UCSD-AML1 (cell line): ENCODE measurements at regions not wholly inside any gene's neighbourhood (a gene's known extent, or its start where the extent isn't known, plus 50 kb on each side); places are given as distances from the start of the nearest gene placed in this dataset.
"Not testable (repeated sequence)": the region's sequence is repeated elsewhere in the genome, so short reads cannot be mapped to it uniquely, and the experiment has no call there.

Experiments used
- DNase-seq: peaks from one replicate; lab custom pipeline; 2025; ENCODE audit not compliant: unreplicated experiment; lab: John Stamatoyannopoulos, UW

DNA sequence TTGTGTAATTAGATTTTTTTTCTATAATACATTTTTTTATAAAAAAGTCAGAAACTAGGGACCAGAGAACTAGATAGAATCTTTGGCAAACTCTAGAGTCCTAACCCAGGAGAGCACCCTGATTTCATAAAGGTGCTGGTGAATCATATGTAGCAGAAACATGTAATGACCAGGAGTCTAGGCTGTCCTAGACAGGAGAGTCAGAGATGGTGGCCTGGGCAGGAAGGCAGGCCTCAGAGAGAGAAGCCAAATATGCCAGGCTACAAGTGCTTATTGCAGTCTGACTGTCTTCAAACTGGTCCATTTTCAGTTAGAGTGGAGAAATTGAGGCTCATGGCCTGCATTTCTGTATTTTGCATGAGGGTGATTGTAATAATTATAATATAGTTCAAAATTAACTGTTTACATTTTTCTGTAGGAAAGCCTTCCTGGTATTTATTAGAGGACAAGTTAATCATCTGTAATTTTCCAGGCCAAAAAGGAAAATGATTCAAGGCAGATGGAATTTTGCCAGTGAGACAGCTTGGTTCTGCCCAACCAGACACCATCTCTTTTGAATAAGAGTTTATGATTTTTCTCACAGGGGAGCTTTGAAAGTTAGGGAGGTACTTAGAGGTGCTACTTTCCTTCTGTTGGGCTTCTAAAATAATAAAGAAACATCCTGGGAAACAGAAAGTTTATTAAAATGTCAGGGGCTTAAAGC, 129.8 kb downstream of the S1PR1 start:
- DNase-seq: no peak

- DNase-seq: no peak
Observed at GRCh38 chr1:101367630-101368029, 130.8 kb downstream of the S1PR1 start.

DNA sequence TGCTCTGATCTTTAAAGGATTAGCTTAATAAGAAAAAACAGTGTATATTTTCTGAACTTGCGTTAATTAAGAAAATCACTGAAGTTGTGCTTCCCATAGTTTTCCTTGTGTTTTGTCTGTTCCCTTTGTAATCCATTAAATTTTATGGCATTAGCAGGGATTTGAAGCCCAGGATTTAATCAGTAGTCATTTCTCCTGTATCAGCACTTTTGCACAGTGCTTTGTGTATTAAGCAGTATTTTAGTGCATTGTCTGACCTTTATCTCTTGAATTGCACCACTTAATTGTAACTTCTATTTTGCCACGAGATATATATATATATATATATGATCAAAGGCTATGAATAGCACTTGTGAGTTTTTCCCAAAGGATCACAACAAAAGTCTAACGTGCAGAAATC, 133.7 kb downstream of the S1PR1 start:
- no peak for DNase-seq

DNA sequence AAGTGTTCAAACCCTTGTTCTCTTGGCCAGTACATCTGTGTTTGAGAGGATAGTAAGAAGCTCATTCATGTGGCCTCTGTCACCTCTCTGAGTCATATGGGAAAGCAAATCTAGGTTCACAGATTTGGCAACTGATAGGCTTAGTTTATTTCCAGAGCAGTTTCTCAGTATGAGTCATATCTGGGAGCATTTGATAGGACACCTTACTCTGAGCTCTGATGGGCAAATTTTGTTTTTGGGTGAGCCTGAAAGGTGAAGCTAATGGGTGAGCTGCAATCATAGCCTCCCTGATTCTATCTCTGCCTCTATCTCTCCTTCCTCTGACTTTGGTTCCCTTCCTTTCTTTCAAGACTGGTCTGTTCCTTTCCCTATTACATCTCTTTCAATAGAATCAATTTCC, 134.4 kb downstream of the S1PR1 start:
- no peak for DNase-seq

DNA sequence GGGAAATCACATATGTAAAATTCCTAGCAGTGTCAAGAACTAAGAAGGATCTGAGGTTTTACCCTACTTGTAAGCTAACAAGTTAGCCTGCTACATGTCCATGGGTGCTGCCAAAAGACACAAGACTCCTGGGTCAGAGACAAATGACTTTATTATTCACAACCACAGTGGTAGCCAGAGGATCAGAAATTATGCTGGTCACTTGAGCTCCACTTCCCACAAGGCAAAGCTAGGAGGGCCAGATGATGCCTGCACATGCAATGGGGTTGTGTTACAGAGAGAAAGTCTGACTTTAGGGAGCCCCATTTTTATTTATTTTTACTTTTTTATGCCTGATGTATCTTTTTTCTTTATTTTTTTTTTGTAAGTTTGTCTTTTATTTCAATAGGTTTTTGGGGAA, 136.8 kb downstream of the S1PR1 start:
- no peak for DNase-seq

DNA sequence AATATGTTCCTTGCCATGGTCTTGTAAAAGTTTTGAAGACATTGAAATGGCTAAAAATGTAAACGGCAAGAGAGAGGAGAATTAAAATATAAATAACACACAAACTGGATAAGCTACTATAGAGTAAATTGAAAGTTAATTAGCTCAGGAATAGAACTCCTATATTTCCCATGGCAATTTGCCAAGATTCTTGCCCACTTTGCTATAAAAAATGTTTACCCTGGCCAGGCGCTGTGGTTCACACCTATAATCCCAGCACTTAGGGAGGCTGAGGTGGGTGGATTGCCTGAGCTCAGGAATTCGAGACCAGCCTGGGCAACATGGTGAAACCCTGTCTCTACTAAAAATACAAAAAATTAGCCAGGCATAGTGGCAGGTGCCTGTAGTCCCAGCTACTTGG, 138.6 kb downstream of the S1PR1 start:
- DNase-seq: not testable (repeated sequence)

- no peak for DNase-seq
Observed at GRCh38 chr1:101376121-101377083, 139.6 kb downstream of the S1PR1 start.

GRCh38 chr1:101377084-101377835, 140.4 kb downstream of the S1PR1 start:
- DNase-seq: no peak

DNA sequence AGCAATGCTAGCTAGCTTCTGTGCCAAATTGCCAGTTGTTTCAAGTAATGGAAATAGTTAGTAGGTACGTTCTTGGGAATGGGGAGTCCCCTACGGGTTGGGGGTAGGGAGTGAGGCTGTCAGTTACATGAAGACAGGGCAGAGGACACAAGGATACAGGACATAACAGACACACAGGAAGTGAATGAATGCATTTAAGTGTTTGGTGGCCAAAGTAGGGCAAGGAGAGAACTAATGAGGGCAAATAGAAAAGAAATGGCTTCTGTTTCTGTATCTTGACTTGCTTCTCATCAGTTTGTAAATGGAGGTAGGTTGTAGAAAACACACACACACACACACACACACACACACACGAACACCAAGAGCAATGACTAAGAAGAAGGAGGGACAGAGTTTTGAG, 142.2 kb downstream of the S1PR1 start:
- DNase-seq: no peak

DNA sequence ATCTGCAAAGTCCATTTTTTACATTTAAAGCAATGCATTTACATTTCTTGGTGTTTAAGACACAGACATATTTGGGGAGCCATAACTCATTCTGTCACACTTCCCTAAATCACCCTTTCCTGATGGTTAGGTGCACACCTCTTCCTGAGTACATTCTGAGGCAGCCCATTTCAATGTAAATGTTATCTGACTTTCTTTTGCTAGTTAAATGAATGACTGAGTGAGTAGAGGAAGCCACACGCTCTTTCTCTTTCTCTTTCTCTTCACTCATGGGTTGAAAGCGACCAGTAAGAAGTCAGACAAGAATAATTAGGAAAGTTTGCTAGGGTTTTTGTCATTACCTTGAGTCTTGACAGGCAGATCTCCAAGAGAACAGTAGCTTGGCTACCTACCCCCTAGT, 143.1 kb downstream of the S1PR1 start:
- DNase-seq: no peak

DNA sequence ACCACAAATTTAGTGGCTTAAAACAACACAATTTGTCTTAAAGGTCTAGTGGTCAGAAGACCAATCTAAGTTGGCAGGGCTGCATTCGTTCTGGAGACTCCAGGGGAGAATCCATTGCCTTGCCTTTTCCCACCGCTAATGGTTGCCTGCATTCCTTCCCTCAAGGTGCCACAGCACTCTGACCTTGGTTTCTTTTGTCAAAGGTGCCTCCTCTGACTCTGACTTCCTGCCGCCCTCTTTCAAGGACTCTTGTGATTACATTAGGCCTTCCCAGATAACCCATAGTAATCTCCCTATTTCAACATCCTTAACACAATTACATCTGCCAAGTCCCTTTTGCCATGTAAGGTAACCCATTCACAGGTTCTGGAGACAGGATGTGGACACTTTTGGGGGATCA, 145.3 kb downstream of the S1PR1 start:
- no peak for DNase-seq

- DNase-seq: no peak
Observed at GRCh38 chr1:101388904-101389546, 152.2 kb downstream of the S1PR1 start.

DNA sequence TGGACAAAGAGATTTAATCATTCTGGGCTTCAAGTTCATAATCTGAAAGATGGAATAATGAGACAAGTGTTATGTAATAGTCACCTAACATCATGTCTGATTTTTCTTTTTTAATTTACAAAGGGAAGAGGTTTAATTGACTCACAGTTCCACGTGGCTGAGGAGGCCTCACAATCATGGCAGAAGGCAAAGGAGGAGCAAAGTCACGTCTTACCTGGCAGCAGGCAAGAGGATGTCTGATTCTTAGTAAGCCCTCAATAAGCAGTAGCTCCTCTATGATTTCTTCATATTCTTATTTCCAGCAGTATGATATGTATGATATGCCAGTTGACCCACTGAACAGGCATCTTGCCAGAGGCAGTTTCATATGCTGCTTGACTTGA, 152.7 kb downstream of the S1PR1 start:
- no peak for DNase-seq

DNA sequence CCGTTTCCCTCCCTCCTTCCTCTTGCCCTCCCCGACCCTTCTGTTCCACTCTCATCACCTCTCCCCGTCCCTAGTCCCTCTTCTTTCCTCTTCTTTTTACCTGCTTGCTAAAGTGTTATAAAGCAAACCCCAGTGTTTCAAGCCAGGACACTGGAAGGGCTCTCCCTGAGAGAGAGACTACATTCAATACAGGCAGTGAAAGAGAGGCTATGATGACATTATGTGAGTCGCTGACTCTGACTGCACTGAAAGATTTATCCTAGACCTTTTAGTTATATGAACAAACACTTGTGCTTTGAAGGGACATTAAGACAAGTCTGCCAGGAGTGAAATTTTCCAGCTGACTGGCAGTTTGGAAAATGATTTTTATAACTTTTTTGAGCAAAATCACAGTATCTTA, 155.7 kb downstream of the S1PR1 start:
- no peak for DNase-seq

DNA sequence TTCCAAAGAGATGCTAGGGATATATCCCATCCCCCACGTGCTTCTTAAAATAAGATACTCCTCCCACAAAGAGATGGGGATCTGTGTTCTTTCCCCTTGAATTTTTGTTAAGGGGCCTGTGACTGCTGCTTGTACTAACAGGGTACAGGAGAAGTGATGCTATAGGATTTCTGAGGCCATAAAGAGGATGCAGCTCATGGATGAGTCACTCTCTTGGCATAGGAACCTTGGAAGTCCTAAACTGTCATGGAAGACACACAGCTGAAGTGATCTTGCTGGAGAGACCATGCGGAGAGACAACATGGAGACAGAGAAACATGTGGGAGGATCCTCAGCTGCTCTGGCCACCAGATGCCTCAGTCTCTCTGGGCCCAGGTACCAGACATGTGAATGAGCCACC, 157.2 kb downstream of the S1PR1 start:
- no peak for DNase-seq

DNA sequence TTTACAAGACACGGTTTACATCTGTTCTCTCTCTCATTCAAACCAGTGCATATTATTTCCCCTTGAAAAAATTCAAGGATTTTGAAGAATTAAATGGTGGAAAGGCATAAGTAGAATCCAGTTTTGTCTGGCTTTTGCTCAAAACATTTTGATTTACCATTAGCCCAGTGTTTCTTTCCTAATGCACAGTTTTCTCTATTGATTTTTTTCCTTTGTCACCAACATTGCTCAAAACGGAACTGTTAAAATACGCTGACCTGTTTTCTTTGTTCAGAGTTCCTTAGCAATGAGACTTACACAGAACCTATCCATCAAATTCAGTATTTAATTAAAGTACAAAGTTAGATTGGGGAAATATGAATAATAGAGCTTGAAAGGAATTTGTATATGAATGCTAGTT, 162.4 kb downstream of the S1PR1 start:
- no peak for DNase-seq

GRCh38 chr1:101406271-101406670, 169.5 kb downstream of the S1PR1 start:
- no peak for DNase-seq

DNA sequence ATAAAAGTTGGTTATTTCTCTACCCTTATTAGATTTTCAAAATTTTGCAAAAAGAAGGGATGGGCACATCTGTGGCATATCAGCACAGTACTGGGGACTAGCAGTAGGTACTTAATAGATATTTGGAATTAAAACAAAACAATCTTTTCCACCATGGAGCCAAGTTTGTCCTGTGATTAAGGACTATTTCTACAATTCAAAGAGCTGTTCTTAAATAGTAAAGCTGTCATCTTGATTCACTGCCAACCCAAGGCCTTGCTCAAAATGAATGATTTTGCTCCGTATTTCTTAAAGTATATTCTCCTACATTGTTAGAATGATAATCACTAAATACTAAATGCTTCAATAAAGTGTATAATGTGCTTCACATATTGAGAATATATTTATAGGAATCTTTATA, 169.9 kb downstream of the S1PR1 start:
- DNase-seq: no peak

- DNase-seq: no peak
Observed at GRCh38 chr1:101407505-101408211, 170.8 kb downstream of the S1PR1 start.

GRCh38 chr1:101408212-101409042, 171.6 kb downstream of the S1PR1 start:
- DNase-seq: no peak
